HL-60 (cell line): ENCODE measurements at regions not wholly inside any gene's neighbourhood (a gene's known extent, or its start where the extent isn't known, plus 50 kb on each side); places are given as distances from the start of the nearest gene placed in this dataset.

Experiments
- DNase-seq, 2 experiments: peaks; one replicate each; pipeline ENCODE4 v3.0.0-alpha.2; 2010 to 2020; ENCODE audit warnings: low read depth in 1 of 2, low spot score in 1 of 2
- H3K27ac ChIP-seq: fragments of 250-450 bp; sonication (Bioruptor Pico); replicated peaks from 2 replicates; pipeline ENCODE4 v1.5.1; 2020; ENCODE audit warnings: mild to moderate bottlenecking, moderate library complexity
- H3K27me3 ChIP-seq: fragments of 250-450 bp; sonication (Bioruptor Pico); 2 replicates; pipeline ENCODE4 v1.5.1; 2021; ENCODE audit warnings: mild to moderate bottlenecking, moderate library complexity; ENCODE audit not compliant: insufficient read depth, poor library complexity, severe bottlenecking
- H3K4me3 ChIP-seq: replicated peaks from 2 replicates; pipeline ENCODE4 v1.5.1; 2011; ENCODE audit warnings: mild to moderate bottlenecking, control low read depth, low read length; ENCODE audit not compliant: insufficient read depth
- GABPA ChIP-seq: IDR thresholded peaks from 2 replicates; pipeline ENCODE4 v1.6.1; 2012; ENCODE audit warnings: low read depth
- POLR2AphosphoS5 ChIP-seq: IDR thresholded peaks from 2 replicates; pipeline ENCODE4 v1.6.1; 2012; ENCODE audit warnings: low read depth
- SPI1 ChIP-seq: IDR thresholded peaks from 2 replicates; pipeline ENCODE4 v1.6.1; 2012; ENCODE audit warnings: low read depth, mild to moderate bottlenecking, borderline replicate concordance
- TF ChIP-seq, protein P1 (sequence below): IDR thresholded peaks from 2 replicates; pipeline ENCODE4 v1.6.1; 2012; ENCODE audit warnings: low read depth; ENCODE audit not compliant: insufficient replicate concordance
- TF ChIP-seq, protein P2 (sequence below): IDR thresholded peaks from one replicate; pipeline ENCODE4 v1.5.1; 2011; ENCODE audit warnings: low read length, control low read depth, inconsistent platforms; ENCODE audit not compliant: insufficient read depth

- H3K4me3 ChIP-seq = no peak overlapping the region
- H3K27ac ChIP-seq = no peak overlapping the region
- no peak for DNase-seq
- TF ChIP-seq POLR2AphosphoS5 (no peak), SPI1 (no peak), GABPA (no peak)
- TF ChIP-seq, protein P1, sequence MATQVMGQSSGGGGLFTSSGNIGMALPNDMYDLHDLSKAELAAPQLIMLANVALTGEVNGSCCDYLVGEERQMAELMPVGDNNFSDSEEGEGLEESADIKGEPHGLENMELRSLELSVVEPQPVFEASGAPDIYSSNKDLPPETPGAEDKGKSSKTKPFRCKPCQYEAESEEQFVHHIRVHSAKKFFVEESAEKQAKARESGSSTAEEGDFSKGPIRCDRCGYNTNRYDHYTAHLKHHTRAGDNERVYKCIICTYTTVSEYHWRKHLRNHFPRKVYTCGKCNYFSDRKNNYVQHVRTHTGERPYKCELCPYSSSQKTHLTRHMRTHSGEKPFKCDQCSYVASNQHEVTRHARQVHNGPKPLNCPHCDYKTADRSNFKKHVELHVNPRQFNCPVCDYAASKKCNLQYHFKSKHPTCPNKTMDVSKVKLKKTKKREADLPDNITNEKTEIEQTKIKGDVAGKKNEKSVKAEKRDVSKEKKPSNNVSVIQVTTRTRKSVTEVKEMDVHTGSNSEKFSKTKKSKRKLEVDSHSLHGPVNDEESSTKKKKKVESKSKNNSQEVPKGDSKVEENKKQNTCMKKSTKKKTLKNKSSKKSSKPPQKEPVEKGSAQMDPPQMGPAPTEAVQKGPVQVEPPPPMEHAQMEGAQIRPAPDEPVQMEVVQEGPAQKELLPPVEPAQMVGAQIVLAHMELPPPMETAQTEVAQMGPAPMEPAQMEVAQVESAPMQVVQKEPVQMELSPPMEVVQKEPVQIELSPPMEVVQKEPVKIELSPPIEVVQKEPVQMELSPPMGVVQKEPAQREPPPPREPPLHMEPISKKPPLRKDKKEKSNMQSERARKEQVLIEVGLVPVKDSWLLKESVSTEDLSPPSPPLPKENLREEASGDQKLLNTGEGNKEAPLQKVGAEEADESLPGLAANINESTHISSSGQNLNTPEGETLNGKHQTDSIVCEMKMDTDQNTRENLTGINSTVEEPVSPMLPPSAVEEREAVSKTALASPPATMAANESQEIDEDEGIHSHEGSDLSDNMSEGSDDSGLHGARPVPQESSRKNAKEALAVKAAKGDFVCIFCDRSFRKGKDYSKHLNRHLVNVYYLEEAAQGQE = no peak
- TF ChIP-seq, protein P2, sequence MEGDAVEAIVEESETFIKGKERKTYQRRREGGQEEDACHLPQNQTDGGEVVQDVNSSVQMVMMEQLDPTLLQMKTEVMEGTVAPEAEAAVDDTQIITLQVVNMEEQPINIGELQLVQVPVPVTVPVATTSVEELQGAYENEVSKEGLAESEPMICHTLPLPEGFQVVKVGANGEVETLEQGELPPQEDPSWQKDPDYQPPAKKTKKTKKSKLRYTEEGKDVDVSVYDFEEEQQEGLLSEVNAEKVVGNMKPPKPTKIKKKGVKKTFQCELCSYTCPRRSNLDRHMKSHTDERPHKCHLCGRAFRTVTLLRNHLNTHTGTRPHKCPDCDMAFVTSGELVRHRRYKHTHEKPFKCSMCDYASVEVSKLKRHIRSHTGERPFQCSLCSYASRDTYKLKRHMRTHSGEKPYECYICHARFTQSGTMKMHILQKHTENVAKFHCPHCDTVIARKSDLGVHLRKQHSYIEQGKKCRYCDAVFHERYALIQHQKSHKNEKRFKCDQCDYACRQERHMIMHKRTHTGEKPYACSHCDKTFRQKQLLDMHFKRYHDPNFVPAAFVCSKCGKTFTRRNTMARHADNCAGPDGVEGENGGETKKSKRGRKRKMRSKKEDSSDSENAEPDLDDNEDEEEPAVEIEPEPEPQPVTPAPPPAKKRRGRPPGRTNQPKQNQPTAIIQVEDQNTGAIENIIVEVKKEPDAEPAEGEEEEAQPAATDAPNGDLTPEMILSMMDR = no peak
- no peaks in the 10 kb centered on the region for H3K27me3 ChIP-seq
These were observed 104.3 kb upstream of the CHMP2B start for GRCh38 chr3:87122766-87123165.

DNA sequence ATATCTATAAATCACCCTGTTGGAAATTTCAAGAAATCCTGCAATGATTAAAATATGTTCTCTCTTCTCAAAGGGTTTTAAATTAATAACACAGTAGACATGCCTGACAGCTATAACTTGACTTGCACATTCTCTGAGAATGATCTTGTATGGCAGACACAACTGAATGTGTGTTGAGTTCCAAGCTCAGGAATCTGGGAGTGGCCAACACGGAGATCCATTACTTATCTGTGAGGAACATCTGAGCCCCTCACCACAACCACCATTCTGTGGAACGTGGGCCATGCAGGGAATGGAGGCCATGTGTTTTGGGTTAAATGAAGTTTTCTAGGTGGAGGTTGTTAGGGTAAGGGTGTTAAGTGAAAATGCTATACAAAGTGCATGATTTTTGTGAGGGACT is 105.3 kb upstream of the CHMP2B start:
- TF ChIP-seq, protein P2 = no peak
- no peak for TF ChIP-seq GABPA
- TF ChIP-seq SPI1 = no peak
- no peak for TF ChIP-seq POLR2AphosphoS5
- TF ChIP-seq, protein P1 = no peak

DNA sequence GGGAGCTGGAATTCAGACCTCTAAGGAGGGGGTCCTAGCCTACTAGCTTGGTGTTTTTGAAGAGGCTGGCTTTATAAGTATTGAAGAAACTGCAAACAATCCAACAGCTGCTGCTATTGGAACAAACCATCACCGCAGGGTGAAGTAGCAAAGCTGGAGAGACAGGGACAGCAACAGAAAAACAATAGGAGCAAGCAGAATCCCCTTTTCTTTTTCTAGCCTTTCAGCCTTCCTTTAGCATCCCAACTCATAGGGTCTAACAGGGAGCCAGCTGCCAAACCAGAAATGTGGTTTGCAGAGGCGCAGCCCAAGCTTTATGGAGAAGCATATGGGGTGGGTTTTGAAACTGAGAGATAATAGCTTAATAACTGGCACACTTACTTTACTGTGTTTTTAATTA is 106.2 kb upstream of the CHMP2B start:
- DNase-seq = no peak

More for the DNA sequence above, 105.3 kb upstream of the CHMP2B start:
- Histone ChIP-seq H3K27me3 (no peaks in the 10 kb centered on the region), H3K27ac (no peak overlapping the region), H3K4me3 (no peak overlapping the region)
- DNase-seq = no peak

DNA sequence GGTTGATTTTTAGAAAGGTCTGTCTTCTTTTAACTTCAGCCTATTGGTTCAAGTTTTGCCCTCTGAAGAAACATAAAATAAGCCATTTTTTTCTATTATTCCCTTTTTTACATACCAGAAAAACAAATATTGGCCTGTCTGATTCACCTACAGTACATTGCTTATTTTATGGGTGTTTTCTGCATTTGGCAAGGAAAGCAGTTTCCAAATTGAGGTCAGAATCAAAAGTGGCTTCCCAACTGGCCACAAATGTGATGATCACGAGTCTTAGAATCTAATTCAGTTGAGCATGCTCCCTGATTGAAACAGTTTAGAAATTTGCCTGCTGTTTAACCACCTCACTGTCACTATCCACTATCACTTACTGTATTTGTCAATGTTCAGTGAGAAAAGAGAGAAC is 106.9 kb upstream of the CHMP2B start:
- Histone ChIP-seq H3K4me3 (no peak overlapping the region), H3K27me3 (no peaks in the 10 kb centered on the region), H3K27ac (no peak overlapping the region)
- no peak for DNase-seq
- TF ChIP-seq GABPA = no peak
- TF ChIP-seq POLR2AphosphoS5 = no peak
- TF ChIP-seq, protein P2 = no peak
- no peak for TF ChIP-seq SPI1
- TF ChIP-seq, protein P1 = no peak

More for the DNA sequence above, 106.2 kb upstream of the CHMP2B start:
- Histone ChIP-seq H3K27ac (no peak overlapping the region), H3K27me3 (no peaks in the 10 kb centered on the region), H3K4me3 (no peak overlapping the region)
- no peak for TF ChIP-seq GABPA
